GM21737 (cell line): ENCODE measurements at regions not wholly inside any gene's neighbourhood (a gene's known extent, or its start where the extent isn't known, plus 50 kb on each side); places are given as distances from the start of the nearest gene placed in this dataset.
A peak's percentile ranks its signal among the peaks of the same experiment; 100 is the strongest.
"Not testable (repeated sequence)": the region's sequence is repeated elsewhere in the genome, so short reads cannot be mapped to it uniquely, and the experiment has no call there.

Experiments
- ATAC-seq: cut with Tn5 transposase; IDR thresholded peaks from one replicate; pipeline ENCODE4 v1.9.1; 2021; ENCODE audit warnings: mild to moderate bottlenecking, moderate library complexity; ENCODE audit not compliant: unreplicated experiment

GRCh38 chr10:63910806-63911205 is 389.6 kb downstream of the REEP3 start:
- no peak for ATAC-seq

GRCh38 chr10:63915240-63915639 is 394.0 kb downstream of the REEP3 start:
- ATAC-seq = no peak

GRCh38 chr10:63917363-63917762 is 396.2 kb downstream of the REEP3 start:
- ATAC-seq = no peak

GRCh38 chr10:63919575-63920279 is 398.5 kb downstream of the REEP3 start:
- no peak for ATAC-seq

GRCh38 chr10:63920926-63921325 is 399.7 kb downstream of the REEP3 start:
- no peak for ATAC-seq

GRCh38 chr10:63921908-63922467 is 400.8 kb downstream of the REEP3 start:
- no peak for ATAC-seq

GRCh38 chr10:63922468-63923284 is 401.5 kb downstream of the REEP3 start:
- no peak for ATAC-seq

- ATAC-seq = no peak
These were observed 408.7 kb downstream of the REEP3 start for GRCh38 chr10:63929831-63930467.

GRCh38 chr10:63930584-63930983 is 409.4 kb downstream of the REEP3 start:
- ATAC-seq = no peak

- ATAC-seq = no peak
These were observed 414.5 kb downstream of the REEP3 start for GRCh38 chr10:63935705-63936104.

- ATAC-seq = no peak
These were observed 419.2 kb downstream of the REEP3 start for GRCh38 chr10:63940277-63940922.

- no peak for ATAC-seq
These were observed 443.2 kb downstream of the REEP3 start for GRCh38 chr10:63964406-63964805.

GRCh38 chr10:63965846-63966245 is 444.6 kb downstream of the REEP3 start:
- ATAC-seq = no peak

- no peak for ATAC-seq
These were observed 452.0 kb downstream of the REEP3 start for GRCh38 chr10:63972949-63973827.

GRCh38 chr10:63976538-63976937 is 455.3 kb downstream of the REEP3 start:
- peak; percentile 84 for ATAC-seq

GRCh38 chr10:63977329-63977923 is 456.2 kb downstream of the REEP3 start:
- peak; percentile 53 for ATAC-seq

GRCh38 chr10:63980870-63981269 is 459.7 kb downstream of the REEP3 start:
- ATAC-seq = not testable (repeated sequence)

- ATAC-seq = not testable (repeated sequence)
These were observed 462.9 kb downstream of the REEP3 start for GRCh38 chr10:63984061-63984460.

GRCh38 chr10:63986536-63986935 is 465.3 kb downstream of the REEP3 start:
- ATAC-seq = no peak

- ATAC-seq = no peak
These were observed 466.0 kb downstream of the REEP3 start for GRCh38 chr10:63987212-63987611.
